ENCODE measurements at regions not wholly inside any gene's neighbourhood (a gene's known extent, or its start where the extent isn't known, plus 50 kb on each side); places are given as distances from the start of the nearest gene placed in this dataset.

DNA sequence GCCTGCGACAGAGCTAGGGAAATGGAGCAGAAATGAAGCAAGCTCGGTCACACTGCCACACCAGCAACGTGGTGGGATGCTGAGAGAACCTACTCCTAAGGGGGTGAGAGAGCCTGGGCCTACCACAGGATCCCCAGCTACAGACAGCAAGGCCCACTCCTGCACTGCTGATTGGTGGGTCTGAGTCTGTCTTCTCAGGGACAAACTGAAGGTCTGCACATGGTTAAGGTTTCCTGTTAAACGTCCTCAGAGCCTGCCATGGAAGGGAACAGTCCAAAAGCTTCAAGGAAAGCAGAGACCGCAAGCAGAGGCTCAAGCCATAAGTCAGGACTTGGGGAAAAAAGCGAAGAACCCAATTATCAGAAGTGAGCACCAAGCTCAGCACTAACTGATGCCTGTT lies 53.5 kb upstream of the MED4 start:
- H3K4me3 ChIP-seq: no peak overlapping the region
- H3K27ac ChIP-seq: no peak overlapping the region

DNA sequence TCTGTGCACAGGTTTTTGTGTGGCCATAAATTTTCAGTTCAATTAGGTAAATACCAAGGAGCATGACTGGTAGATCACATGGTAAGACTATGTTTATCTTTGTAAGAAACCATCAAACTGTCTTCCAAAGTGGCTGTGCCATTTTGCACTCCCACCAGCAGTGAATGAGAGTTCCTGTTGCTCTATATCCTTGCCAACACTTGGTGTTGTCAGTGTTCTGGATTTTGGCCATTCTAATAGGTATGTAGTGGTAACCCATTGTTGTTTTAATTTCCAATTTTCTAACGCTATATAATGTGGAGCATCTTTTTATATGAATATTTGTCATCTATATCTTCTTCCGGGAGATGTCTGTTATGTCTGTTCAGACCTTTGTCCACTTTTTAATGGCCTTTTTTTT lies 51.7 kb upstream of the MED4 start:
- H3K4me3 ChIP-seq: no peak overlapping the region

DNA sequence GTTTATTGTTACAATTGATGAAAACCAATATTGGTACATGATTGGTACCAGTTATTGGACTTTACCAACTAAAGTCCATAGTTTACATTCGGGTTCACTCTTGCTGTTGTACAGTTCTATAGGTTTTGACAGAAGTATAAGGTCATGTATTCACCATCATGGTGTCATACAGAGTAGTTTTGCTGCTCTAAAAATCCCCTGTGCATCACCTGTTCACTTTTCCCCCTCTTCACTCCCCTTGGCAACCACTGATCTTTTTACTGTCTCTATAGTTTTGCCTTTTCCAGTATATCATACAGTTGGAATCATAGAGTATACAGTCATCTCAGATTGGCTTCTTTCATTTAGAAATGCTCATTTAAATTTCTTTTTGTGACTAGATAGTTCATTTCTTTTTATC lies 51.2 kb upstream of the MED4 start:
- no peak overlapping the region for H3K4me3 ChIP-seq
- H3K27ac ChIP-seq: no peak overlapping the region

More for the DNA sequence above, 51.7 kb upstream of the MED4 start:
- no peak overlapping the region for H3K27ac ChIP-seq

Data from skin epidermis (tissue), 12 donors.